Ectodermal cell (in vitro differentiated cells): ENCODE measurements at regions not wholly inside any gene's neighbourhood (a gene's known extent, or its start where the extent isn't known, plus 50 kb on each side); places are given as distances from the start of the nearest gene placed in this dataset.

Experiments used
- H3K27ac ChIP-seq: 2 replicates; pipeline ENCODE4 v1.7.0; 2013; ENCODE audit warnings: mild to moderate bottlenecking, low read depth, low read length; ENCODE audit not compliant: insufficient read depth, poor library complexity, severe bottlenecking
- H3K27me3 ChIP-seq: 2 replicates; pipeline ENCODE4 v1.7.0; 2013; ENCODE audit warnings: mild to moderate bottlenecking, low read length; ENCODE audit not compliant: insufficient read depth, control insufficient read depth, poor library complexity, severe bottlenecking
- H3K36me3 ChIP-seq: one replicate; pipeline ENCODE4 v1.7.0; 2013; ENCODE audit warnings: low read length; ENCODE audit not compliant: control insufficient read depth, insufficient read depth
- H3K4me1 ChIP-seq: one replicate; pipeline ENCODE4 v1.7.0; 2013; ENCODE audit warnings: low read length; ENCODE audit not compliant: control insufficient read depth, insufficient read depth
- H3K4me3 ChIP-seq: 2 replicates; pipeline ENCODE4 v1.7.0; 2013; ENCODE audit warnings: low read depth, low read length, control low read depth; ENCODE audit not compliant: insufficient read depth
- H3K9me3 ChIP-seq: 2 replicates; pipeline ENCODE4 v1.7.0; 2013; ENCODE audit warnings: mild to moderate bottlenecking, low read length, moderate library complexity; ENCODE audit not compliant: control insufficient read depth
- WGBS, 2 experiments: methylation state at CpG; one replicate each; pipeline ENCODE4 v1.1.7; 2013; ENCODE audit warnings: missing lambda C conversion rate in 2 of 2; 5-methylcytosine and 5-hydroxymethylcytosine counted together

DNA sequence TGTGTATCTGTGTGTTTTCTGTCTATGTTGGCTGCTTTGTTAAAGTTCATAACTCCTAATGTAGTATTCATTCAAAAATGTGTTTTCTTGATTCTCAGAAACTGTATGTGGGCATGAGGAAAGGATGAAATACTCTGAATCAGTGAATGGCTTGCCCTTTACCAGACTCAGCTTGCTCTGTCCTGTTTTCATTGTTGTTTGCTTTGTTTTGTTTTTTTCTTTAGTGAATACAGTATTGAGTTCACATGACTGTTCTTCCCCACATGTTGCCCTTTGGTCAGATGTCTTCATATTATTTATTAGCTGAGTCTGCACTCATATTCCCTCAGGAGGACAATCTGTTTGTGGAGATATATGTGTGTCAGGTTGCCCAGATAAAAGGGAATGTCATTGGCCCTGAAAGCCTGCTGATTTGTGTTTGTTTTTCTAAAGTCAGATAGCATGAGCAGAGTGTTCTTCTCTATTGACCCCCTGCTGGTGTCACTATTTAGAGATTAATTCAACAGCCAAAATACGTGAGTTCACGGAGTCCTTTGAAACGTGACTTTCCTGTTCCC lies 1184.4 kb downstream of the RPA4 start:
- H3K27ac ChIP-seq, result no peak overlapping the region
- H3K36me3 ChIP-seq, result no peaks in the 10 kb centered on the region
- H3K4me3 ChIP-seq, result no peak overlapping the region
- no peaks in the 10 kb centered on the region for H3K9me3 ChIP-seq
- H3K27me3 ChIP-seq, result no peaks in the 10 kb centered on the region
- WGBS, 2 experiments, result no CpG with 5 or more reads among the region's 3 CpGs
- no peaks in the 10 kb centered on the region for H3K4me1 ChIP-seq

DNA sequence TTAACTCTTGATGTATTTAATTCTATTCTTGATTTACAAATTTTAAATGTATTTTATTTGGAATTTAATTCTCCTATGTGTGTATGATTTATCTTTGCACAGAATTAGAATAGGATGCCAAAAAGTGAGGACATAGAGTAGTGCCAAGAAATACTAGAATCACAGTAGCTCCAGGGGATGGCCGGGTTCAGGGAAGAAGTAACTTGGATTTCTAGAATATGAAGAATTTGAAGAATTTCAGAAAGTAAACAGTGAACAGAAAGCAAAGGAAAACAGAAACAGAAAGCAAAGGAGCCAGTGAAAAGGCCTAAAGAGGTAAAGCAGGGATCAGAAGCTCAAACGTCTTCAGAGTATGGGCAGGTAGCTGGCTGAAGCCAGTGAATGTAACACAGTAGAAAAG lies 1187.6 kb downstream of the RPA4 start:
- no peaks in the 10 kb centered on the region for H3K27me3 ChIP-seq
- no peaks in the 10 kb centered on the region for H3K36me3 ChIP-seq
- H3K4me1 ChIP-seq, result no peaks in the 10 kb centered on the region
- no peaks in the 10 kb centered on the region for H3K9me3 ChIP-seq
- H3K27ac ChIP-seq, result no peak overlapping the region
- no peak overlapping the region for H3K4me3 ChIP-seq
- WGBS, 2 experiments, result 52 to 71% methylated on average over 2 of the region's 2 CpGs

DNA sequence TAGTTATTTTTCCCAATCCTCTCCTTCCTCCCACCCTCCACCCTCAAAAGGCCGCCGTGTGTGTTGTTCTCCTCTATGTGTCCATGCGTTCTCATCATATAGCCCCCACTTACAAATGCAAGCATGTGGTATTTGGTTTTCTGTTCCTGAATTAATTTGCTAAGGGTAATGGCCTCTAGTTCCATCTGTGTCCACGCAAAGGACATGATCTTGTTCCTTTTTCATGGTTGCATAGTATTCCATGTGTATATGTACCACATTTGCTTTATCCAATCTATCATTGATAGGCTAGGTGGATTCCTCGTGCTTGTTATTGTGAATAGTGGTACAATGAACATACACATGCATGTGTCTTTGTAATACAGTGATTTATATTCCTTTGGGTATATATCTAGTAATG lies 1193.7 kb downstream of the RPA4 start:
- H3K27me3 ChIP-seq, result no peaks in the 10 kb centered on the region
- H3K27ac ChIP-seq, result no peak overlapping the region
- H3K4me1 ChIP-seq, result no peaks in the 10 kb centered on the region
- H3K4me3 ChIP-seq, result no peak overlapping the region
- 97 to 100% methylated on average over 1 to 5 of the region's 5 CpGs for WGBS, 2 experiments
- no peaks in the 10 kb centered on the region for H3K36me3 ChIP-seq
- no peaks in the 10 kb centered on the region for H3K9me3 ChIP-seq

DNA sequence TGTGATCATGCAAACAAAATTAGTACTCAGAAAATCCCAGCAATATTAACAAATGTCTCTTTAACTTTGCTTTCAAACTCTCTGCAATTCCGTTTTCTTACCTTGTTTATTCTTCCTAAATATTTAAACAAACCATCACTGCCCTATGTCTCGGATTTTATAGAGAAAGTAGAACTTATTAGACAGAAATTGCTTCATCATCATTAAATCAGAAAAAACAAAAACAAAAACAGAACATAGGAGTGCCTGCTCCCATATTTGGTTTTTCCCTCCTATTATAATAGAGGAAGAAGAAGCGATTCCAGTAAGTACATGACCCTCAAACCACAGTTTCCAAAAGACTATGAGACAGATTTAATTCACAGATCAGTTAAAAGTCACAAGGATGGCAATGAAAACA lies 1228.0 kb downstream of the RPA4 start:
- 93 to 100% methylated on average over 1 to 2 of the region's 3 CpGs for WGBS, 2 experiments
- H3K9me3 ChIP-seq, result no peaks in the 10 kb centered on the region
- H3K36me3 ChIP-seq, result no peaks in the 10 kb centered on the region
- H3K27me3 ChIP-seq, result no peaks in the 10 kb centered on the region
- no peak overlapping the region for H3K27ac ChIP-seq
- no peaks in the 10 kb centered on the region for H3K4me1 ChIP-seq
- no peak overlapping the region for H3K4me3 ChIP-seq

DNA sequence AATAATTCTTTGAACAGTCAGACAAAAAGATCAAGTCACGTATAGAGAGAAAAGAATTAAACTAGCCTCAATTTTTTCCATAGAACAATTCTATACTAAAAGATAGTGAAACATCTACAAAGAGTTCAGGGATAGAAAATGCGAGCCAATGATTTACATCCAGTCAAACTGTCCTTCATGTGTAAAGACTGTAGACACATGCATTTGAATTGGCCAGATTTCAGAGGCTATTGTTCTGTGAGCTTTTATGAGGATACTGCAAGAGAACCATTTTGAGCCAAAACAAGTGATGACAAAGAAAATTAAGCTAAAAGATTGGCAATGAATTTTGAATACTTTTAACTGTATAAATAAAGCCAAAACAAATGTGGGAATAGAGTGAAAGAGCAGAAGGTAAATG lies 1230.3 kb downstream of the RPA4 start:
- no peaks in the 10 kb centered on the region for H3K9me3 ChIP-seq
- H3K4me3 ChIP-seq, result no peak overlapping the region
- H3K27me3 ChIP-seq, result no peaks in the 10 kb centered on the region
- no peak overlapping the region for H3K27ac ChIP-seq
- no peaks in the 10 kb centered on the region for H3K4me1 ChIP-seq
- H3K36me3 ChIP-seq, result no peaks in the 10 kb centered on the region
- 85% methylated on average over 1 of the region's 2 CpGs; no CpG with 5 or more reads in 1 of the 2 experiments for WGBS, 2 experiments

DNA sequence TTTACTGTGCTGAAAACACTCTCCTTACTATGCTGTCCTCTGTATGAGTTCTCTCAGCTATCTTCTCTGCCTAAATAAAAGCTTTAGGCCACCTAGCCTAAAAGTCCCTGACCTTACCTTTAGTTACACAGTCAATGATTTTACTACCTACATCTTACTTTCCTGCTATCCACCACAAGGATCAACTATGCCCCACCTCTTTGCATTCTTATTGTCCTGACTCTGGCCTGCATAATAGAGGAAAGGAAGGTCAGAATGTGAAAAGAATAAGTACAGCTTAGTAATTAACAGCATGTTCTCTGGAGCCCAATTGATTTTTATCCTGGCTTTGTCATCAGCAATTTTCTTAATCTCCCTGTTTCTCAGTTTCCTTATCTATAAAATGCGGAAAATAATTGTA lies 1257.8 kb downstream of the RPA4 start:
- no peak overlapping the region for H3K4me3 ChIP-seq
- H3K27ac ChIP-seq, result no peak overlapping the region
- no peaks in the 10 kb centered on the region for H3K4me1 ChIP-seq
- H3K27me3 ChIP-seq, result no peaks in the 10 kb centered on the region
- H3K36me3 ChIP-seq, result no peaks in the 10 kb centered on the region
- no peaks in the 10 kb centered on the region for H3K9me3 ChIP-seq
- WGBS, 2 experiments, result no CpG with 5 or more reads among the region's 1 CpG

DNA sequence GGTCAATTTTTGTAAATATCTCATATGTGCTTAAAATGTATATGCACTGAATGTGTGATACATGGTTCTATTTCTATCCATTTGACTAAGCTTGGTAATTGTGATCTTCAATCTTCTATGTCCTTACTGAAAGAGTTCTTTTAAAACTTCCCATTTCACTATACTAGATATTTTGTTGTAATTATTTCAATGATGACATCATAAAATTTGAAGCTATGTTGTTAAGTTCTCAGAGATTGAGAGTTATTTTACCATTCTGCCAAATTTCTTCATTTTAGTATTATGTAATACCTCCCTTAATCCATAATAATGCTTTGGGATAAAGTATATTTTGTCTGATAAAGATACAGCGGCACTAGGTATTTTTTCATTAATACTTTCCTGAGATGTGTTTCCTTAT lies 1307.3 kb downstream of the RPA4 start:
- no peaks in the 10 kb centered on the region for H3K9me3 ChIP-seq
- WGBS, 2 experiments, result no CpG with 5 or more reads among the region's 1 CpG

DNA sequence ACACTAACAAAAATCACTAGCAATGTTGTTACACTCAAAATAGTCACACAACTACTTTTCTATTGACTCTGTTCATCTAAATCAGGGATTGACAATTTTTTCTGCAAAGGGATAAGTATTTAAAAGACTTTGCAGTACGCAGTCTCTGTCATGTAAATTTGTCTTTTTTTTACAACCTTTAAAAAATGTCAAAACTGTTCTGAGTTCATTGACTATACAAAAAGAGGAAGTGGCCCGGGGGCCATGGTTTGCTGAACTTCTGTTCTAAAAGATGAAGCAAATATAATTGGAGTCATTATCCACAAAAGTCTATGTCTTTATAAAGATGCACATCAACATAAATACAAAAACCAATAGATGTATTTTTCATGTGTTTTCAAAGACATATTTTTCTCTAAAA lies 1310.3 kb downstream of the RPA4 start:
- H3K27ac ChIP-seq, result no peak overlapping the region
- H3K27me3 ChIP-seq, result no peaks in the 10 kb centered on the region
- no peaks in the 10 kb centered on the region for H3K4me1 ChIP-seq
- 100% methylated on average over 1 of the region's 2 CpGs; no CpG with 5 or more reads in 1 of the 2 experiments for WGBS, 2 experiments
- H3K9me3 ChIP-seq, result no peaks in the 10 kb centered on the region
- no peak overlapping the region for H3K4me3 ChIP-seq
- no peaks in the 10 kb centered on the region for H3K36me3 ChIP-seq

More for the DNA sequence above, 1307.3 kb downstream of the RPA4 start:
- Histone ChIP-seq H3K36me3 (no peaks in the 10 kb centered on the region), H3K4me3 (no peak overlapping the region), H3K27me3 (no peaks in the 10 kb centered on the region), H3K4me1 (no peaks in the 10 kb centered on the region), H3K27ac (no peak overlapping the region)

DNA sequence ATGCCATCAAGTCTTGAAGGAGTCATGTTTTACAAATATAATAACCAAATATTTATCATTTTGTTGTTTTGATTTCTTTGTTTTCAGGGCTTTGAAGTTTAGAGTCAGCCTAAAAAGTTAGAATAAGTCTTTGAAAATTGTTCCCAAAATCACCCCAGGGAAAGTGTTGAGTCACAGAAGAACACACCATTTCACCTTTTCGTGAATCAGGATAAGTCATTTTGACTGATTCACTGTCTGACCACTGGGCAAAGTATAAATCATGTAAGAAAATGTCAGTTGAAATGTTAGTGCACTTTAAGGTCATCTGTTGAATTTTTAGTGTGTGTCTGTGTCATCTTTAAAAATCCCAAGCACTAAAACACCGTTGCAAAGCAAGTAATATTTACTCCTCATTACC lies 1320.1 kb downstream of the RPA4 start:
- 96% methylated on average over 2 of the region's 2 CpGs for WGBS, 2 experiments

DNA sequence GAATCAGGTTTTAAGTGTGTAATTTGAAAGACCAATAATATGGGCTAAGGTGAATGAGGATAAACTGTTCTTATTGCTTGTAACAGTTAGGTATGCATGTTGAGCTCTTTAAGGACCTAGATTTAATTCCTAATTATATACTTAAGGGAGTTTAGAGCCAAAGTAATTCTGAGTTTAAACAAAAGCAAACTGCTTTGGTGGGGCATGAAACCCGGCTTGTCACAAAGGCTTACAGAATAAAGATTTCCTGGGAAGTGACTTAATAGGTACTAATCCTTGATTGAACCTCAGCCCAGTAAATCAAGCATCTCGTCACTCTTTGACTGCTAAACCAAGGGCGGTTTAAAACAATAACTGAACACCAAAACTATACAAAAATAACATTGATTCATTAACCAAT lies 1324.2 kb downstream of the RPA4 start:
- 71 to 100% methylated on average over 1 to 2 of the region's 3 CpGs for WGBS, 2 experiments
- no peaks in the 10 kb centered on the region for H3K36me3 ChIP-seq
- no peak overlapping the region for H3K4me3 ChIP-seq
- no peaks in the 10 kb centered on the region for H3K27me3 ChIP-seq
- no peaks in the 10 kb centered on the region for H3K4me1 ChIP-seq
- no peaks in the 10 kb centered on the region for H3K9me3 ChIP-seq
- no peak overlapping the region for H3K27ac ChIP-seq

More for the DNA sequence above, 1320.1 kb downstream of the RPA4 start:
- Histone ChIP-seq H3K27ac (no peak overlapping the region), H3K27me3 (no peaks in the 10 kb centered on the region), H3K4me3 (no peak overlapping the region), H3K4me1 (no peaks in the 10 kb centered on the region), H3K36me3 (no peaks in the 10 kb centered on the region), H3K9me3 (no peaks in the 10 kb centered on the region)

DNA sequence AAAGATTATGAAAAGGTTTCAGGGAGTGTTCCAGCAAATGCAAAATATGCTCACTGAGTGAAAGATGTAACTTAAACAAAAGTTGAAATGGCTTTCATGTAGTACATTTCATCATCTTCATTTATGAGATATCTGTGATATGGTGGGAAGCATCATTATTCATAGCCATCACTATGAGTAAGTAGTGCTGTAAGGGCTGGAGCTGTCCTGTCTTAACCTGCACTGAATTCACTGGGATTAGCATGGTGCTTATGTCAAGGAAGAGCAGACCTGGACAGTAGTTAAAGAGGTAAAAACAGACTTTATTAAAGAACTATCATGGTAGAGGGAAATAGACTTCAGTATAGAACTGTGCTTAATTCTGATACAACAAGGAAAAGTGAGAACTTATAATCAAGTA lies 1347.3 kb downstream of the RPA4 start:
- Histone ChIP-seq H3K4me3 (no peak overlapping the region), H3K27me3 (no peaks in the 10 kb centered on the region), H3K27ac (no peak overlapping the region), H3K36me3 (no peaks in the 10 kb centered on the region), H3K4me1 (no peaks in the 10 kb centered on the region), H3K9me3 (no peaks in the 10 kb centered on the region)
